Sciatic nerve (tissue), 2 donors: ENCODE measurements at regions not wholly inside any gene's neighbourhood (a gene's known extent, or its start where the extent isn't known, plus 50 kb on each side); places are given as distances from the start of the nearest gene placed in this dataset.
"Not testable (repeated sequence)": the region's sequence is repeated elsewhere in the genome, so short reads cannot be mapped to it uniquely, and the experiment has no call there.

ENCODE experiments used
- ATAC-seq: fragments of 200-7000 bp; cut with Tn5 transposase; one replicate; pipeline ENCODE4 v1.9.1; 2020; ENCODE audit warnings: mild to moderate bottlenecking, moderate library complexity
- DNase-seq: peaks from one replicate; pipeline ENCODE4 v3.0.0-alpha.2; 2020; ENCODE audit warnings: low spot score
- intact Hi-C: fragments of 100-400 bp; cut with DNase I; formaldehyde crosslinking; loops from one replicate; pipeline ENCODE4 v1.14.2; 2022
- donor health status: DM: no; HTN: no; CAD: no.
- donor health status: DM: no; HTN: no; CAD: no.

DNA sequence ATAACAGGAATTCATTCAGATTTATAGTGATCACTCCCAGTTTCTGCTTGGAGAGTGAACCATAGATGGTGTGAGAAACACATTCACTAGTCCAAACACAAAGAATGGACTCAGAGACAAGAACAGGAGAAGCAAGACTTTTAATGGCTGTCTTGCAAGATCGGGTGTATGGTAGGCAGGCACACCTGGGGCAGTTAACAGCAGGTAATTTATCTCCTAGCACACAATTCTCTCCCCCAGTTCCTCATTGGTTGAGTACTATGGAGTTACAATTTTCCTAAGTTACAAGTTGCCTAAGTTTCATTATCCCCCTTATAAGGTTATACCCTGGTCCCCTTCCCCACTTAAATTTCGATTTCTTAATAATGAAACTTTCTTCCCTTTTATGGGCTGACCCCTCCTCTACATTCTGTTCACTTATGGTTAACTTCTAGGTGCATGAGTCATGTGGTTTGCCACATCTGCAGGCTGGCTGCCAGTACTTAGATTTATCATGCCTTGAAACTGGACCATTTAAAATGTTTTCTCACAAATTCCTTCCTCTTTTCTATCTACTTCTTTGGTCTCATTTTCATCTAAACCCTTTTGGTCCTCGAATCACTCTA lies 623.3 kb downstream of the HINT1 start:
- intact Hi-C loops, result no loop called here

DNA sequence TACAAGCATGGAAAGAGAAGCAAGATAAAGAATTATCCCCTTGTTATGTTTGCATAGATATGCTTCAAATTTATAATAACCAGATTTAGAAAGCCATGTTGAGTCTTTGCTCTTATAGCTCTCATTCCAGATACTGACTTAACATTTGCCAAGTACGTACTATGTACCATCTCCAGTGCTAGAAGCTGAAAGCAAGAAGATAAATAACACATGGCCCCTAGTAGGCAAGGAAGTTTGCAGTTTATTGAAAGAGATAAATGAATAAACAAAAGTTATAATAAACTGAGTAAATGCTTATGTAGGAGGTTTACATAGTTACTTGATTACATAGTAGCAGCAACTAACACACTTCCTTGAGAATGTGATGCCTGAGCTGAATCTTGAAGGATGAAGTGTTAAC lies 628.4 kb downstream of the HINT1 start:
- intact Hi-C loops, result no loop called here
- ATAC-seq (no peak), DNase-seq (no peak)

More for the DNA sequence above, 623.3 kb downstream of the HINT1 start:
- ATAC-seq, result no peak
- no peak for DNase-seq

DNA sequence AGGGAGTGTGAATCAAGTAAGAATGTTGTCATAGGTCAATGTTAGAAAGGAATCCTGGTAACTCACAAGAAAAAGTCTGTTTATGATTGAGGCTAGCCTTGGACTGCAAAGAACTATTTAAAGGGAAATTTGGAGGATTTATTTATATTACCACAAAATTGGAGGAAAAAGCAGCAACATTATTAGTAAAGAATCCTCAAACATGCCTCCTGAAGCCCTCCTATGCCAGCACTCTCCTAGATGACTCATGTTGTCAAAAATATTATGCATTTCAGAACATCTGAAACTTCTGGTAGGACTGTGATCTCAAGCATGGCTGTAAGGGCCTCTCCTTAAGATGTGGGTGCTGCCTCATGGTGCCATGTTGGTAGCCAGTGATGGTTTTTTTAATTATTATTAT lies 628.5 kb downstream of the CHSY3 start:
- no peak for DNase-seq

DNA sequence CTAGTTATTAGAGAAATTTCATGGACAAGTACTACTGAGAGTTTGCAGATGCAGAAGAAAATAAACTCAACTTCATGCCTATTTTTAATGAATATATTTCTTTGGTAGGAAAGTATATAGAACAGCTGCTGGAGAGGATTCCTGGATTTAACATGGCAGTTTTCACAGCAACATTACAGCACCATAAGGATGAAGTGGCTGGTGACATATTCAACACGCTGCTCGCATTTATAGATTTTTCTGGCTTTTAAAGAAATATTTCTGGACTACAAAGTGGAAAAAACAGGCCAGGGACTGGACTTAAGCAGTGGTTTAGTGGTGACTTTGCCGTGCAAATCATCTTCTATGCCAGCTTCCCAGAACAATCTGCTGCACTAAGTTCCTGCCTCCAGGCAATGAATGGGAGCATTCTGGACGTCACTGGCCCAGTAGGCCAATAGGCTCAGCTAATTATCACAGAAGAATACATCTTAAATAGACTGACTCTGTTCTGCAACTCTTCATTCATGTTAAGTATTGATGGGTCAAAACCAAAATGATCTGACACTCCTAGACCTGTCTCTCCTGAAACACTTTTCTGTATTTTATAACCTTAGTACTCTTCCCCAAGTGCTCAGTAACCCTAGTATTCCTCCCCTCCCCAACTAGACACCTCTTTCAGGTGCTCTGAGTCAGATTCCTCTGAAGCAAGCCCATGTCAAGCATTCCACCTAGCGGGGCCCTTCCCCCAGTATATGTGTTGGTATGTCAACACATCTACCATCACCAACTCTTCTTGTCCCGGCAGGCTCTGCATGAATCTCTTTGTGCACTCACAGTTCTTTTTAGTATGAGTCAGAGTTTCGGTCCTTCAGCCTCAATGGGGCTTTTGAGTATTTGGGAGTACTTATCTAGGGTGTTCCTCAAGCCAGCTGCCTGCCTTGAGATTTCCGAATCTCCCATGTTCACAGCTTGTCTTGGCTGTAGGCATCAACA lies 625.5 kb downstream of the CHSY3 start:
- ATAC-seq (no peak), DNase-seq (no peak)
- intact Hi-C loops, result no loop called here

More for the DNA sequence above, 628.5 kb downstream of the CHSY3 start:
- intact Hi-C loops, result no loop called here
- ATAC-seq, result no peak

DNA sequence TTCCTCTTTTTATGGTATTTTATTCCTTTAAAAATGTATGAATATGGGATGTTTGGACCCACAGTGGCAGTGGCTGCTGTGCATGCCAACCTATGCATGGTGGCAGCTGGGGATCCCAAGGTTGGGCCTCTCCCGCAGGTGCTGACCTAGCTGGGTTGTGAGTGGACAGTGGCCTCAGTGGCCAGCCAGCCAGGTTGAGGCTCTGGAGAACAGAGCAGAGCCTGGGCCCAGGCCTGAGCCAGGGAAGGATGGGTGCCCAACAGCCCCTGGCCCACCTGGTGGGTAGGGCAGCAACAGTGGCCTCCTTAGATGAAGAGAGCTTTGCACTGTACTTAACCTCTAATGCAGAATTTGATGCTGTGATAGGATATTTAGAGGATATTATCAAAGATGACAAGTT lies 624.8 kb downstream of the CHSY3 start:
- intact Hi-C loops, result no loop called here
- DNase-seq (no peak), ATAC-seq (no peak)

DNA sequence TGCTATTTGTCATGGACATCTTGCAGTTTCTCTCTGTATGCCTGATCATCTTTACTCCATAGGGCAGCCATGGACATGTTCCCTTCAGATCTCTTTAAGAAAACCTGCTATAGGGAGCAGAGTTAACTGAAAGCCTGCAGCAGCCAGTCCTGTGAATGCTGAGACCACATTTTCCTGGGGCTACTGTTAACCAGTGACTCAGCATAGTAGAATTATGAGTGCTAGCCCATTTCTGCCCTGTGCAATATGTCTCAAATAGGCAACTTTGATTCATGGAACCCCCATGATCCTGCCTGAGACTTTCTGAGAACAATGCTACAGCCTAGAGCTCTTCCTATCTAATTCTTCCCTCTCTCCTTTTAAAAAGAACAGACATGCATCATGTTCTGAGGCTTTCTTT lies 624.2 kb downstream of the CHSY3 start:
- ATAC-seq, result no peak
- intact Hi-C loops, result no loop called here
- no peak for DNase-seq

DNA sequence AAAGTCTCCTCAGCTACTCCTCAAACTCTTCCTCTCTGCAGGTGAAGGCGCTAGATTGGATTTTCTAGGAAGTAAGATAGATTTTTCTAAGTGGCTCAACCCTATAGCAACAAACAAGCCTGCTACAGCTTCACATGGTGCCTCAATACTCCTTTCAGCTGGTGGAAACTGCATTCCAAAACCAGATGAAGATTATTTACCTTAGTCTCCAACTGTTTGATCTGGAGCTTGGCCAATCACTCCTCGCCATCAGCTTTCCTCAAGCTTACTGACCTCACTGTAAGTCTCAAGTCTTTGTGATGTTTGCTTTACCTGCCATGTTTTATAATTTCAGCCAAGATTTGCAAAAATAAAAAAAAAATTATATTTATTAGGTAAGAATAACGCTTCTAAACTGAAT lies 622.4 kb downstream of the CHSY3 start:
- intact Hi-C loops, result no loop called here
- no peak for ATAC-seq
- no peak for DNase-seq

DNA sequence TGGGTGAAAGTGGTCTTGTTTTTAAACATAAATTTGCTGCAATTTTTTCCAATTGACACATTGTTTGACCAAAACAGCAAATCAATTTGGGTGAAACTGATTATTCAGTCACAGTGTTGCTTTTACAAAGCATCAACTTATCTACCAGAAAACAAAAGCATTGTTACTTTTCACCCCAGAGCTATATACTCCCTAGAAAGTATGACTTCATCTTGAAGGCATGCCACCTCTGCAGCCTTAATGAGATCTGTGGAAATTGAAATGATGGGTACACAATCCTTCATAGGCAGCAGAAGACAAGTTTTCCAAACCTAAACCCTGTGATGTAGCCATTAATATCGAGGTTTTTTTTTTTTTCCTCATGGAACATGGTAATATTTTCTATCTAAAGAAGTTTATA lies 615.9 kb downstream of the CHSY3 start:
- no peak for ATAC-seq
- no peak for DNase-seq
- intact Hi-C loops, result no loop called here

DNA sequence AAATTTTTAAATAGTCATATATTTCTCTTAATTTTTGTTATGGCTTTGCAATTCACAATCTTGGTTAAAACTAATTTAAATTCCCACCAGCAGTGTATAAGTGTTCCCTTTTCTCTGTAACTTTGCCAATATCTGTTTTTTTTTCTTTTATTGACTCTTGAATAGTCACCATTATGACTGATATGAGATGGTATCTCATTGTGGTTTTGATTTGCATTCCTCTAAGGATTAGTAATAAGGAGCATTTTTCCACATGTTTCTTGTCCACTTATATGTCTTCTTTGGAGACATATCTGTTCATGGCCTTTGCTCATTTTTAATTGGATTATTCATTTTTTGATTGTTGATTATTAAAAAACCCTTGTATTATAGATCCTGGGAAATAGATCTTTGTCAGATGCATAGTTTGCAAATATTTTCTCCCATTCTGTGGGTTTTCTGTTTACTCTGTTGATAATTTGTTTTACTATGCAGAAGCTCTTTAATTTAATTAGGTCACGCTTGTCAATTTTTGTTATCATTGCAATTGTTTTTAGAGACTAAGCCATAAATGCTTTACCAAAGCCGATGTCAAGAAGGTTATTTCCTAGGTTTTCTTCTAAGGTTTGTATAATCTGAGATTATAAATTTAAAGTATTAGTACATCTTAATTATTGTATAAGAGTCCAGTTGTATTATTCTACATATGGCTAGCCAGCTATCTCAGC lies 610.9 kb downstream of the CHSY3 start:
- intact Hi-C loops, result no loop called here
- DNase-seq (no peak), ATAC-seq (no peak)

DNA sequence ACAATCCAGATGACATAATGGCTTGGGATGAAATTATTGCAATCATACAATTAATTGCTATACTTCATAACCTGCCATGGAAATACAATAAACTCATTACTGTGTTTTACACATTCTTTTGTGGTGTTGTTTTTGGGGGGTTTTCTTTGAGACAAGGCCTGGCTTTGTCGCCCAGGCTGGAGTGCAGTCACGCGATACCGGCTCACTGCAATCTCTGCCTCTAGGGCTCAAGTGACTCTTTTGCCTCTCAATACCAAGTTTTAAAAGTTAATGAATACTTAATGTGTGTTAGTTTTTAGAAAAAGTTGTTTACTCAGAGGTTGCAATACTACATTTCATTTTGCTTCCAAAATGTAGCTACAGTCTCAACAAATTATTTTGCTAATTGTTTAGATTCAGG lies 598.4 kb downstream of the CHSY3 start:
- intact Hi-C loops, result no loop called here
- no peak for DNase-seq
- ATAC-seq, result no peak

DNA sequence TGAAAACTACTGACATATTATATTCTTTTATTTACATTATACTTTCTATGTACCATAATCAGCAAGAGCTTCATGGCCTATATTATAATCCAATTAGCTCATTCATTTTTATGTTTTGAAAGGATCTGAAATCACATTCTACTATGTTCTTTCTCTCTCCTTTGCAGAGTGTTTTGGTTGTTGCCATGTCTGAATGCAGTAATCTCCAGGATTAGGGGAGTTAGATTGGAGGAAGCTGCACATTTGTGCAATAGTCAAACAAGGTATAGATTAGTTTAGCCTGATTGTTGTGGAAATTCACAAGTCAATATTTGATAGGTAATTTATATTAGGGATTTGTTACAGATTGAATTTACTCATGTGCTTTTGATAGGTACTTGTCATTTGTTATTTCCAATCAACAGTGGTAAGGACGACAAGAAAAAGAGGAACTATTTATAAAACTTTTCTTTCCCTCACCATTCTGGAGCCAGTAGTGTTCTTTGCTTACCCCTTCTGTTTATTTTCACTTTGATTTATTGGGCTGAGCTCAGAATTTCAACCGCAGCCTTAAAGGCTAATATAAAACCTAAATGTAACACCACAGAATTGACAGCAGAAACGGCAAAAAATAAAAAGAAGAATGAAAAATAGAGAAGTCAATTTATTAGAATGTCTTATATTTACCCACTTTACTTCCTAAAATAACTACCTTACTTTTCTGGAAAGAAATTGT lies 597.0 kb downstream of the CHSY3 start:
- intact Hi-C loops, result no loop called here

DNA sequence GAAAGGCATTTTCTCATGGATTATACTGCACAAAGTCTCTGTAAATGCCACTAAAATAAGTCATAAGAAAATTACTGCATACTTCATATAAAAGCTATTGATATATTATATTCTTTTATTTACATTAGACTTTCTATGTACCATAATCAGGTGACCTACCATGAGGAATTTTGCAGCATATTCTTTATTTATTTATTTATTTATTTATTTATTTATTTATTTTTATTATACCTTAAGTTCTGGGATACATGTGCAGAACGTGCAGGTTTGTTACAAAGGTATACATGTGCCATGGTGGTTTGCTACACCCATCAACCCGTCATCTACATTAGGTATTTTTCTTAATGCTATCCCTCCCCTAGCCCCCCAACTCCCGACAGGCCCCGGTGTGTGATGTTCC lies 596.2 kb downstream of the CHSY3 start:
- DNase-seq, intact Hi-C loops, ATAC-seq: not testable (repeated sequence)

More for the DNA sequence above, 597.0 kb downstream of the CHSY3 start:
- ATAC-seq (no peak), DNase-seq (no peak)

DNA sequence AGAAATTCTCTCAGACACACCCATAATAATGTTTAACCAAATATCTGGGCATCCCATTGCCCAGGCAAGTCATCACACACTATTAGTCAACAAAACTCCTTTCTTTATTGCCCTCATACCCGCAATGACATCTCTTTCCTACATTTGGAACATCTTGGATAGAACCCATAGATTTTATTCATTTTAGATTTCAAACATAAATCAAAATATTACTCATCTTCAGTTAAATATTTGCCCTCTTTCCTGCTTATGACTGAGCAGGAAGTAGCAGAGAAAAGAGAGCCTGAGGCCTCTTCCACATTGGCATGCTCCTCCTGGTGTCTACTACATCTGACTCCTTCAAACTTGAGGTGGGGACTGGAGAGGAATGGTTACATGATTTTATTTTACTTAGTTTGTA lies 592.0 kb downstream of the CHSY3 start:
- intact Hi-C loops, result no loop called here
- ATAC-seq (no peak), DNase-seq (no peak)

DNA sequence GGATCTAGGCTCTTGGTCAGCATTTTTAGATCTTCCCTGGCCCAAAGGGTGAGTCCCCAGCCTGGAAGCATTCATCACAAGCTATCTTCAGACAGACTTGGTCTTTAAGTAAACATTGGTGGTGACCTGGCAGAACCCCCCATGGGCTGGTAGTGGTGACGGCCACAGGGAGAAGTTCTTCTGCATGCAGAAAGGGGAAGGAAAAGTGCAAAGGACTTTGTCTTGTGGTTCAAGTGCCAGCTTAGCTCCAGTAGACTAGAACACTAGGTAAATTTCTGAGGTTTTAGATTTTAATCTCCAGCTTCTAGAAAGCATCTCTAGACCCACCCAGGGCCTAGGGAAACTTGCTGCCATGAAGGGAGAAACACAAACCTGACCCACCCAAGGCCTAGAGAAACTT lies 584.0 kb downstream of the CHSY3 start:
- DNase-seq (no peak), ATAC-seq (no peak)
- intact Hi-C loops, result no loop called here

DNA sequence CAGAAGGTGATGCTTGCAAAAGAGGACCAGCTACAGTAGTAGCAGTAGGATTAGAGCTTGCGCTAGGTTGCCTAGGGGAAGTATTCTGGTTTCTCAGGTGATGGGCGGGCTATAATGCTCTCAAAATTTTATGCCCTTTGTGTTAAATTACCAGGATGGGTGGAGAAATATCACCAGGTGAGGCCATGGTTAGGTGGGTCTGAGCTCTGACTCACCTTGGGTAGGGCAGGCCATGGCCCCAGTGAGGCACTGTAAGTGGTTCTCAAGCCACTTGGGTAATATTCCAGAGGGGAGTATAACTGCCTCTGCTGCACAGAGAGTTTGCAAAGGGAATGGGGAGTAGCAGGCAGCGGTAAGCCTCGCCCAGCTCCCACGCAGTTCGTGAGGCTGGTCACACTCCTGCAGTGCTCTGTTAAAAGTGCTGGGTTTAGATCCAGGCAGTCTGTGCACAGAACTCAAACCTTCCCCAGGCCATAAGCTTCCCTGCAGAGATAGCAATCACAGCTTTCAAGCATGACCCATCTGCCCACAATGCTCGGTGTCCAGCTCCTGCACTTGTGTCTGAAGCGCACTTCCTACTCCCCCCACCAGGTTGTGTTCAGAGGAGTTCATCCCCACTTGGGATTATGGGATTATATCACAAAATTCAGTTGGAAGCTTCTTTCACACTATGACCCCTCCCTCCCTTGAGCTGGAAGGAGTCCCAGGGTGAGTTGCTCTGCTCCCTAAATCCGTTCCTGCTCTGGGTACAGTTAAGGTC lies 575.0 kb downstream of the CHSY3 start:
- intact Hi-C loops, result no loop called here
- no peak for ATAC-seq

DNA sequence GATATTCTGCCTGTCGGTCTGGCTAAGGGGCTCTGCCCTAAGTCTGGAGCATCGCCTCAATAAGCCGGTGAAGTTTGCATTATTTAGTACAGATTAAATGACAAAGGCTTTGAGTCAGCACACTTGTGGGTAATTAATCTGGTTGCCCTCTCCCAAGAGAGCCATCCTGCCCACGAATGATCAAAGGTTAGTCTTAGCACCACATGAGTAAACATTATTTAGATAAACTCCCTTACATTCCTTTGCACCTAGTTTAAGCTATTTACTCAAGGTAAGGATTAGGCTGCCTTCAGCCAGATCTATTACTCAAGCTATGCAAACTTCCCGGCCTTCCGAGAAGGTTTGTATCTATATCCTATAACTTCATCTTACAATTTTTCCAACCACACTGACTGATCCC lies 572.1 kb downstream of the CHSY3 start:
- no peak for DNase-seq
- ATAC-seq, result no peak
- intact Hi-C loops, result no loop called here

More for the DNA sequence above, 575.0 kb downstream of the CHSY3 start:
- DNase-seq, result no peak

DNA sequence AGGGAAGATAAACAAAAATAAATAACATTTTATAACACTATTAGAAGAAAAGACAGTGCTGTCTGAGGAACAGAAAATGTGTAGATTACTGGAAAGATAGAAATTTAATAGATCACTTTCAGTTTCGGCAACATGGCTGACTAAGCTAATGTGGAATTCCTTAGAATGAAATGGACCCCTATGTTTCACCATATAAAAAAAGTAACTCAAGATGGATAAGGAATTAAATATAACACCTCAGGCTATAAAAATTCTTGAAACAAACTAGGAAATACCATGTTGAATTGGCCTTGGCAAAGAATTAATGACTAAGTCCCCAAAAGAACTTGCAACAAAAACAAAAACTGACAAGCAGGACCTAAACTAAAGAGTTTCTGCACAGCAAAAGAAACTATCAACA lies 558.3 kb downstream of the CHSY3 start:
- intact Hi-C loops, result no loop called here
- ATAC-seq (no peak), DNase-seq (no peak)

DNA sequence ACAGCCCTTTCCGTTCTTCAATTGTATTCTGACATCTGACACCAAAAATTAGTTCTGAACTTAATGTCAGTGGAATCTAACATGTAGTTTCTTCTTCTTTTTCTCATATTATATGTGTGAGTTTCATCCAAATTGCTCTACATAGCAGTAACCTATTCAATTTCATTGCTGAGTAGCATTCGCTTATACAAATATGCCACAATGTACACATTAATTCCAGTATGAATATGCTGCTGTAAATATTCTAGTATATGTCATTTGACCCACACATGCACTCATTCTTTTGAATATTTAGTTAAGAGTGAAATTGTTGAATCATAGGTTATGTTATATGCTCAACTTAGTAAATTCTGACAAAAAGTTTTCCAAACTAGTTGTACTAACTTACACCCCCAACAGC lies 550.9 kb downstream of the CHSY3 start:
- DNase-seq (no peak), ATAC-seq (no peak)
- intact Hi-C loops, result no loop called here

DNA sequence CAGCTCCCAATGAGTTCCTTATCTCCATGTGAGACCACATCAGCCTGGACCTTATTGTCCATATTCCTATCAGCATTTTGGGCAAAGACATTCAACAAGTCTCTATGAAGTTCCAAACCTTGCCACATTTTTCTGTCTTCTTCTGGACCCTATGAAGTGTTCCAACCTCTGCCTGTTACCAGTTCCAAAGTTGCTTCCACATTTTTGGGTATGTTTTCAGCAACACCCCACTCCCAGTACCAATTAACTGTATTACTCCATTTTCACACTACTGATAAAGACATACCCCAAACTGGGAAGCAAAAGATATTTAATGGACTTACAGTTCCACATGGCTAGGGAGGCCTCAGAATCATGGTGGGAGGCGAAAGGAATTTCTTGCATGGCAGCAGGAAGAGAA lies 548.5 kb downstream of the CHSY3 start:
- intact Hi-C loops, result no loop called here
- ATAC-seq, result no peak
- DNase-seq, result no peak
